K562 (cell line): ENCODE measurements at regions not wholly inside any gene's neighbourhood (a gene's known extent, or its start where the extent isn't known, plus 50 kb on each side); places are given as distances from the start of the nearest gene placed in this dataset.

ENCODE experiments used
- ATAC-seq: fragments of 200-7000 bp; cut with Tn5 transposase; 3 replicates; pipeline ENCODE4 v1.9.1; 2020; ENCODE audit warnings: moderate library complexity
- BruUV-seq: library from RNA; stranded (reverse); fragments of 400-500 nt; replicated peaks from 2 replicates; lab custom pipeline; 2021; lab: Mats Ljungman, UMichigan
- CTCF ChIA-PET: fragments of 300-600 bp; formaldehyde crosslinking; extraction: SDS; loops from one replicate; lab custom pipeline; 2021; ENCODE audit warnings: low intra/inter-chr PET ratio; lab: Yijun Ruan, JAX
- POLR2A ChIA-PET: fragments of 300-600, 350-650 bp; sonication (Branson Sonifier 250); formaldehyde crosslinking; extraction: SDS; loops from one replicate; lab custom pipeline; 2021; ENCODE audit warnings: antibody characterized with exemption, inconsistent platforms; lab: Yijun Ruan, JAX
- DNase-seq, 4 experiments: peaks; one replicate each; pipeline versions ENCODE4 v3.0.0 to v3.0.0-alpha.2; 2011 to 2018; ENCODE audit warnings: low spot score in 3 of 4, mixed read lengths in 3 of 4; ENCODE audit errors: extremely low read depth in 1 of 4
- FAIRE-seq: peaks from 2 replicates; lab custom pipeline; 2011; peaks lifted over from hg19 to GRCh38; lab: Jason Lieb, UNC
- H2AFZ ChIP-seq: 2 replicates; pipeline ENCODE4 v1.6.0; 2011; ENCODE audit warnings: low read depth, low read length, control low read depth, inconsistent platforms
- H3K27ac ChIP-seq: fragments of 200-600 bp; 3 replicates; pipeline ENCODE4 v1.8.0; 2011; ENCODE audit warnings: low read depth, mild to moderate bottlenecking, control low read depth, inconsistent platforms, low read length, moderate library complexity, mixed read lengths; ENCODE audit errors: extremely low read depth
- H3K27me3 ChIP-seq, 2 experiments: fragments of 300-600 bp in 1 of 2; 2 replicates in 1 of 2; 3 replicates in 1 of 2; pipeline versions ENCODE4 v1.6.0 to v1.8.0; 2011; ENCODE audit warnings: inconsistent platforms in 2 of 2, low read length in 2 of 2, mild to moderate bottlenecking in 1 of 2, mixed read lengths in 1 of 2, moderate library complexity in 1 of 2; ENCODE audit not compliant: control insufficient read depth in 2 of 2, insufficient read depth in 2 of 2
- H3K36me3 ChIP-seq: fragments of 300-600 bp; 3 replicates; pipeline ENCODE4 v1.8.0; 2011; ENCODE audit warnings: mild to moderate bottlenecking, low read length, inconsistent platforms; ENCODE audit not compliant: control insufficient read depth, insufficient read depth
- H3K4me1 ChIP-seq, 2 experiments: fragments of 200-600 bp in 1 of 2; replicated peaks in 1 of 2; 2 replicates in 1 of 2; 3 replicates in 1 of 2; pipeline versions ENCODE4 v1.5.1 to v1.8.0; 2011; ENCODE audit warnings: inconsistent platforms in 2 of 2, low read length in 2 of 2, mild to moderate bottlenecking in 1 of 2, mixed read lengths in 1 of 2, moderate library complexity in 1 of 2; ENCODE audit not compliant: control insufficient read depth in 2 of 2, insufficient read depth in 2 of 2
- H3K4me2 ChIP-seq: 2 replicates; pipeline ENCODE4 v1.6.1; 2011; ENCODE audit warnings: low read length, control low read depth, inconsistent platforms, mixed read lengths; ENCODE audit not compliant: insufficient read depth
- H3K4me3 ChIP-seq: fragments of 200-600 bp; sonication (generic), shearing (Covaris generic); 2 replicates; pipeline ENCODE4 v1.5.1; 2016; ENCODE audit warnings: control low read depth, inconsistent platforms
- H3K79me2 ChIP-seq: fragments of 200-600 bp; 3 replicates; pipeline ENCODE4 v1.8.0; 2011; ENCODE audit warnings: low read length, inconsistent platforms; ENCODE audit not compliant: control insufficient read depth, insufficient read depth
- H3K9ac ChIP-seq, 2 experiments: 2 replicates each; pipeline versions ENCODE4 v1.6.0 to v1.6.1; 2011; ENCODE audit warnings: low read depth in 2 of 2, low read length in 2 of 2, control low read depth in 1 of 2, inconsistent platforms in 1 of 2, mild to moderate bottlenecking in 1 of 2, mixed read lengths in 1 of 2; ENCODE audit not compliant: insufficient read depth in 1 of 2
- H3K9me1 ChIP-seq: one replicate; pipeline ENCODE4 v1.6.0; 2011; ENCODE audit warnings: inconsistent platforms, mild to moderate bottlenecking, low read length, moderate library complexity; ENCODE audit not compliant: control insufficient read depth, insufficient read depth
- H3K9me3 ChIP-seq: replicated peaks from 2 replicates; pipeline ENCODE4 v1.5.1; 2011; ENCODE audit warnings: low read depth, low read length, inconsistent platforms; ENCODE audit not compliant: control insufficient read depth, insufficient read depth
- H4K20me1 ChIP-seq: replicated peaks from 2 replicates; pipeline ENCODE4 v1.6.1; 2011; ENCODE audit warnings: low read length, inconsistent platforms, mixed read lengths; ENCODE audit not compliant: control insufficient read depth, insufficient read depth
- CEBPB ChIP-seq: fragments of 450-650 bp; IDR thresholded peaks from 2 replicates; pipeline ENCODE4 v1.6.1; 2016; ENCODE audit warnings: missing genetic modification characterization, missing compliant biosample characterization
- CTCF ChIP-seq, 3 experiments: IDR thresholded peaks in 2 of 3; conservative IDR thresholded peaks in 1 of 3; 2 replicates each; pipeline ENCODE4 v1.5.1; 2011 to 2012; ENCODE audit warnings: low read length in 3 of 3, mild to moderate bottlenecking in 3 of 3, control low read depth in 2 of 3, improper control_type of control experiment in 1 of 3, inconsistent platforms in 1 of 3, low read depth in 1 of 3, mixed read lengths in 1 of 3, moderate library complexity in 1 of 3; ENCODE audit not compliant: insufficient read depth in 2 of 3
- DACH1 ChIP-seq: fragments of 450-650 bp; IDR thresholded peaks from 2 replicates; pipeline ENCODE4 v1.6.1; 2018; ENCODE audit not compliant: partially characterized antibody
- ESRRB ChIP-seq: fragments of 250-450 bp; sonication (Bioruptor Pico); IDR thresholded peaks from 2 replicates; pipeline ENCODE4 v1.5.0; 2020; ENCODE audit warnings: mild to moderate bottlenecking, moderate library complexity, borderline replicate concordance
- FOXA1 ChIP-seq: fragments of 450-650 bp; IDR thresholded peaks from 2 replicates; pipeline ENCODE4 v1.6.1; 2016; ENCODE audit warnings: mild to moderate bottlenecking, borderline replicate concordance
- JUN ChIP-seq, 2 experiments: sonication (generic) in 1 of 2; formaldehyde crosslinking in 1 of 2; IDR thresholded peaks; 2 replicates each; pipeline versions ENCODE4 v1.6.1 to v1.8.0; 2012 to 2022; ENCODE audit warnings: borderline replicate concordance in 2 of 2, mild to moderate bottlenecking in 2 of 2, improper control_type of control experiment in 1 of 2, low read depth in 1 of 2, low read length in 1 of 2, missing genetic modification reagents in 1 of 2
- MAFF ChIP-seq: IDR thresholded peaks from 2 replicates; pipeline ENCODE4 v1.6.1; 2012; ENCODE audit warnings: low read length, improper control_type of control experiment
- PURB ChIP-seq: sonication (generic); formaldehyde crosslinking; IDR thresholded peaks from 2 replicates; pipeline ENCODE4 v1.9.0; 2021; ENCODE audit warnings: low read depth, mild to moderate bottlenecking, missing genetic modification reagents
- TRIM28 ChIP-seq: fragments of 450-650 bp; IDR thresholded peaks from 2 replicates; pipeline ENCODE4 v1.6.1; 2017
- WHSC1 ChIP-seq: IDR thresholded peaks from one replicate; pipeline ENCODE4 v1.6.1; 2012; ENCODE audit warnings: low read length, control low read depth, inconsistent platforms
- ZFP1 ChIP-seq: fragments of 450-650 bp; formaldehyde crosslinking; IDR thresholded peaks from 2 replicates; pipeline ENCODE4 v1.4.0; 2020; ENCODE audit warnings: mild to moderate bottlenecking, mixed read lengths
- ZNF212 ChIP-seq: fragments of 450-650 bp; formaldehyde crosslinking; IDR thresholded peaks from 2 replicates; pipeline ENCODE4 v1.4.0; 2020; ENCODE audit warnings: mild to moderate bottlenecking
- ZNF644 ChIP-seq: fragments of 200-800 bp; sonication (Bioruptor generic); IDR thresholded peaks from 2 replicates; pipeline ENCODE4 v1.6.1; 2016; ENCODE audit warnings: low read depth, missing genetic modification characterization, missing compliant biosample characterization
- WGBS: fragments of 100-300 bp; shearing (Covaris generic); methylation state at CpG from one replicate; pipeline ENCODE4 v1.1.6; 2016; ENCODE audit warnings: low coverage, mixed read lengths; ENCODE audit not compliant: insufficient coverage; ENCODE audit errors: missing lambda C conversion rate; 5-methylcytosine and 5-hydroxymethylcytosine counted together
- in situ Hi-C: fragments of 300-500 bp; cut with MboI; formaldehyde crosslinking; loops from 4 replicates; pipeline ENCODE4 v1.15.0; 2018; ENCODE audit warnings: inconsistent platforms, mixed read lengths
- intact Hi-C: fragments of 100-400 bp; cut with micrococcal nuclease; formaldehyde crosslinking; loops from 2 replicates; pipeline ENCODE4 v1.14.2; 2022

GRCh38 chr6:28651161-28651560 lies 125.5 kb downstream of the GPX5 start:
- ATAC-seq = no peak
- Histone ChIP-seq H3K4me1 (no peaks in the 10 kb centered on the region), H3K9me3 (no peaks in the 10 kb centered on the region), H3K9ac (no peak overlapping the region), H2AFZ (no peak overlapping the region), H3K4me2 (no peak overlapping the region), H3K9me1 (no peaks in the 10 kb centered on the region), H3K27ac (no peak overlapping the region), H3K4me3 (no peak overlapping the region), H3K79me2 (no peaks in the 10 kb centered on the region), H4K20me1 (no peaks in the 10 kb centered on the region), H3K36me3 (0 out of 3 replicates have a peak, but pooled peaks cover 3% of the 10 kb centered on the region), H3K27me3 (no peaks in the 10 kb centered on the region)
- DNase-seq = no peak
- TF ChIP-seq ESRRB (no peak), CEBPB (tag) (no peak), JUN (IDR thresholded peaks at IDR 0.05; ENCODE audit: borderline replicate concordance, low read depth, low read length) (no peak), JUN (CRISPR knock-in tag; IDR thresholded peaks at IDR 0.05; ENCODE audit: borderline replicate concordance) (no peak), ZNF212 (no peak), MAFF (no peak), ZFP1 (no peak), FOXA1 (no peak), TRIM28 (no peak), DACH1 (no peak), PURB (CRISPR knock-in tag) (no peak), ZNF644 (tag) (no peak), CTCF (IDR thresholded peaks at IDR 0.05 in 2 of 3, conservative IDR thresholded peaks at IDR 0.05 in 1 of 3; ENCODE audit: insufficient read depth in 2 of 3, low read depth in 1 of 3, low read length in 3 of 3) (no peak), WHSC1 (no peak)
- FAIRE-seq = no peak
- CTCF ChIA-PET = no interaction called here
- 70% methylated on average over 6 of the region's 6 CpGs for WGBS
- no TSS peak for BruUV-seq
- in situ Hi-C loops = no loop called here
- intact Hi-C loops = no loop called here
- POLR2A ChIA-PET = interaction anchor here (0.6 to 1.3 kb wide), 3 partner anchors 30 to 35 kb away, joined by 3 to 4 read pairs (median 4); no protein-coding TSS in a partner anchor
